Smooth muscle cell (in vitro differentiated cells): ENCODE measurements at regions not wholly inside any gene's neighbourhood (a gene's known extent, or its start where the extent isn't known, plus 50 kb on each side); places are given as distances from the start of the nearest gene placed in this dataset.

Experiments used
- DNase-seq: peaks from one replicate; lab custom pipeline; 2025; ENCODE audit not compliant: unreplicated experiment; lab: John Stamatoyannopoulos, UW
- H2AFZ ChIP-seq: fragments of 200-600 bp; sonication (generic); 2 replicates; pipeline ENCODE4 v1.6.0; 2016; ENCODE audit warnings: antibody characterized with exemption, low read depth, mild to moderate bottlenecking
- H3F3A ChIP-seq: fragments of 200-600 bp; sonication (generic); 2 replicates; pipeline ENCODE4 v1.6.0; 2017; ENCODE audit warnings: antibody characterized with exemption, low read depth
- H3K27ac ChIP-seq: fragments of 200-600 bp; sonication (generic); 2 replicates; pipeline ENCODE4 v1.5.1; 2016; ENCODE audit warnings: low read depth, mild to moderate bottlenecking
- H3K27me3 ChIP-seq: fragments of 200-600 bp; sonication (generic); 2 replicates; pipeline ENCODE4 v1.6.1; 2016; ENCODE audit warnings: low read depth, mild to moderate bottlenecking
- H3K36me3 ChIP-seq: fragments of 200-600 bp; sonication (generic); 2 replicates; pipeline ENCODE4 v1.5.1; 2016; ENCODE audit warnings: low read depth
- H3K4me1 ChIP-seq: fragments of 200-600 bp; sonication (generic); 2 replicates; pipeline ENCODE4 v1.5.1; 2016; ENCODE audit warnings: low read depth
- H3K4me2 ChIP-seq: fragments of 200-600 bp; sonication (generic); 2 replicates; pipeline ENCODE4 v1.6.0; 2016; ENCODE audit warnings: mild to moderate bottlenecking
- H3K4me3 ChIP-seq: fragments of 200-600 bp; sonication (generic); 2 replicates; pipeline ENCODE4 v1.5.1; 2016; ENCODE audit warnings: mild to moderate bottlenecking
- H3K79me2 ChIP-seq: fragments of 200-600 bp; sonication (generic); 2 replicates; pipeline ENCODE4 v1.6.0; 2016; ENCODE audit warnings: low read depth, mild to moderate bottlenecking
- H3K9ac ChIP-seq: fragments of 200-600 bp; sonication (generic); 2 replicates; pipeline ENCODE4 v1.6.0; 2016; ENCODE audit warnings: low read depth
- H3K9me3 ChIP-seq: fragments of 200-600 bp; sonication (generic); replicated peaks from 2 replicates; pipeline ENCODE4 v1.5.1; 2016; ENCODE audit warnings: low read depth
- H4K20me1 ChIP-seq: fragments of 200-600 bp; sonication (generic); 2 replicates; pipeline ENCODE4 v1.6.0; 2016; ENCODE audit warnings: low read depth
- CTCF ChIP-seq: fragments of 200-600 bp; sonication (generic); IDR thresholded peaks from 2 replicates; pipeline ENCODE4 v1.5.1; 2017; ENCODE audit warnings: borderline replicate concordance, mild to moderate bottlenecking, antibody characterized with exemption; ENCODE audit not compliant: insufficient read depth, poor library complexity, severe bottlenecking
- WGBS: methylation state at CpG from one replicate; pipeline ENCODE4 v1.1.7; 2016; ENCODE audit warnings: low lambda C conversion rate; 5-methylcytosine and 5-hydroxymethylcytosine counted together

- H2AFZ ChIP-seq: no peak overlapping the region
- H3K9ac ChIP-seq: no peak overlapping the region
- no peaks in the 10 kb centered on the region for H3K27me3 ChIP-seq
- H3K9me3 ChIP-seq: no peaks in the 10 kb centered on the region
- no peak overlapping the region for H3K27ac ChIP-seq
- no peak for TF ChIP-seq CTCF
- H3K36me3 ChIP-seq: no peaks in the 10 kb centered on the region
- H3F3A ChIP-seq: no peaks in the 10 kb centered on the region
- H3K4me1 ChIP-seq: no peaks in the 10 kb centered on the region
- H3K4me2 ChIP-seq: no peak overlapping the region
- 87% methylated on average over 6 of the region's 6 CpGs for WGBS
- H3K4me3 ChIP-seq: no peak overlapping the region
- no peak for DNase-seq
- H3K79me2 ChIP-seq: no peaks in the 10 kb centered on the region
- H4K20me1 ChIP-seq: no peaks in the 10 kb centered on the region
These were observed 708.6 kb downstream of the DTWD2 start for GRCh38 chr5:118279540-118280294.

GRCh38 chr5:118270526-118270925, 717.8 kb downstream of the DTWD2 start:
- TF ChIP-seq CTCF: no peak

GRCh38 chr5:118258223-118258622, 730.1 kb downstream of the DTWD2 start:
- Histone ChIP-seq H3K9me3 (no peaks in the 10 kb centered on the region), H3F3A (no peaks in the 10 kb centered on the region), H3K36me3 (no peaks in the 10 kb centered on the region), H3K4me3 (no peak overlapping the region), H3K27ac (no peak overlapping the region), H3K4me1 (no peaks in the 10 kb centered on the region), H2AFZ (no peak overlapping the region), H3K4me2 (no peak overlapping the region), H4K20me1 (no peaks in the 10 kb centered on the region), H3K27me3 (no peaks in the 10 kb centered on the region), H3K9ac (no peak overlapping the region), H3K79me2 (no peaks in the 10 kb centered on the region)
- no peak for DNase-seq
- 96% methylated on average over 1 of the region's 1 CpG for WGBS
- TF ChIP-seq CTCF: no peak

More at GRCh38 chr5:118270526-118270925, 717.8 kb downstream of the DTWD2 start:
- Histone ChIP-seq H3F3A (no peaks in the 10 kb centered on the region), H3K27me3 (no peaks in the 10 kb centered on the region), H3K4me2 (no peak overlapping the region), H3K9me3 (no peaks in the 10 kb centered on the region), H3K9ac (no peak overlapping the region), H2AFZ (no peak overlapping the region), H3K27ac (no peak overlapping the region), H3K4me3 (no peak overlapping the region), H3K36me3 (no peaks in the 10 kb centered on the region), H3K79me2 (no peaks in the 10 kb centered on the region), H4K20me1 (no peaks in the 10 kb centered on the region), H3K4me1 (no peaks in the 10 kb centered on the region)
- no peak for DNase-seq
- 96% methylated on average over 1 of the region's 1 CpG for WGBS

GRCh38 chr5:118257066-118257465, 731.3 kb downstream of the DTWD2 start:
- Histone ChIP-seq H3K27me3 (no peaks in the 10 kb centered on the region), H3K9ac (no peak overlapping the region), H3K9me3 (no peaks in the 10 kb centered on the region), H4K20me1 (no peaks in the 10 kb centered on the region), H3K79me2 (no peaks in the 10 kb centered on the region), H3K36me3 (no peaks in the 10 kb centered on the region), H3K4me1 (no peaks in the 10 kb centered on the region), H3K4me3 (no peak overlapping the region), H3F3A (no peaks in the 10 kb centered on the region), H2AFZ (no peak overlapping the region), H3K27ac (no peak overlapping the region), H3K4me2 (no peak overlapping the region)
- no peak for TF ChIP-seq CTCF
- no peak for DNase-seq
